Kidney epithelial cell (primary cell): ENCODE measurements at regions not wholly inside any gene's neighbourhood (a gene's known extent, or its start where the extent isn't known, plus 50 kb on each side); places are given as distances from the start of the nearest gene placed in this dataset.

Experiments used
- DNase-seq: peaks from one replicate; pipeline ENCODE4 v3.0.0-alpha.2; 2010; ENCODE audit warnings: low read depth
- H3K27me3 ChIP-seq: 2 replicates; pipeline ENCODE4 v1.6.0; 2011; ENCODE audit warnings: low read length; ENCODE audit not compliant: control insufficient read depth, insufficient read depth
- H3K36me3 ChIP-seq: 2 replicates; pipeline ENCODE4 v1.5.1; 2011; ENCODE audit warnings: low read length; ENCODE audit not compliant: control insufficient read depth, insufficient read depth
- H3K4me3 ChIP-seq: 2 replicates; pipeline ENCODE4 v1.5.1; 2011; ENCODE audit warnings: low read depth, mild to moderate bottlenecking, control low read depth, low read length
- TF ChIP-seq, protein P1 (sequence below): IDR thresholded peaks from 2 replicates; pipeline ENCODE4 v1.5.1; 2011; ENCODE audit warnings: mild to moderate bottlenecking, moderate library complexity, low read length, control low read depth, inconsistent platforms; ENCODE audit not compliant: insufficient read depth, poor library complexity, severe bottlenecking

DNA sequence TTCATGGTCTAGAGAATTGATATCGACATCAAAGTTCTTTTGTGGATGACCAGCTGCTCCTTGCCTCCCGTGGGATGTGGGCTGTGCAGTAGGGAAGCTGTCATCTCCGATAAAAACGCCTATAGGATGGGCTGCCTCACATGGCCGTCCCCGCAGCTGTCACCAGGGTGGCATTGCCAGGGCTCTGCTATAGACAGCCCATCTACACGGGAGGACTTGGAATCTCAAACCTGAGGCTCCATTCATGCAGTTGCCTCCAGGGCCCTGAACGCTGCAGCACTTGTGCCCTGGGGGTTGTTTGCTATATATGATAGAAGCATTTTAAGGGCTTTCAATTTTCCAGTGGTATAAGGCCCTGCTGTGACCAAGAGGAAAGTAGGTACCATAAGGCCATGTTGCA is 183.1 kb downstream of the MYCN start:
- DNase-seq, result no peak
- H3K4me3 ChIP-seq, result no peak overlapping the region
- TF ChIP-seq, protein P1, sequence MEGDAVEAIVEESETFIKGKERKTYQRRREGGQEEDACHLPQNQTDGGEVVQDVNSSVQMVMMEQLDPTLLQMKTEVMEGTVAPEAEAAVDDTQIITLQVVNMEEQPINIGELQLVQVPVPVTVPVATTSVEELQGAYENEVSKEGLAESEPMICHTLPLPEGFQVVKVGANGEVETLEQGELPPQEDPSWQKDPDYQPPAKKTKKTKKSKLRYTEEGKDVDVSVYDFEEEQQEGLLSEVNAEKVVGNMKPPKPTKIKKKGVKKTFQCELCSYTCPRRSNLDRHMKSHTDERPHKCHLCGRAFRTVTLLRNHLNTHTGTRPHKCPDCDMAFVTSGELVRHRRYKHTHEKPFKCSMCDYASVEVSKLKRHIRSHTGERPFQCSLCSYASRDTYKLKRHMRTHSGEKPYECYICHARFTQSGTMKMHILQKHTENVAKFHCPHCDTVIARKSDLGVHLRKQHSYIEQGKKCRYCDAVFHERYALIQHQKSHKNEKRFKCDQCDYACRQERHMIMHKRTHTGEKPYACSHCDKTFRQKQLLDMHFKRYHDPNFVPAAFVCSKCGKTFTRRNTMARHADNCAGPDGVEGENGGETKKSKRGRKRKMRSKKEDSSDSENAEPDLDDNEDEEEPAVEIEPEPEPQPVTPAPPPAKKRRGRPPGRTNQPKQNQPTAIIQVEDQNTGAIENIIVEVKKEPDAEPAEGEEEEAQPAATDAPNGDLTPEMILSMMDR, result no peak
- no peaks in the 10 kb centered on the region for H3K27me3 ChIP-seq
- no peaks in the 10 kb centered on the region for H3K36me3 ChIP-seq

GRCh38 chr2:16122556-16122955 is 182.2 kb downstream of the MYCN start:
- Histone ChIP-seq H3K36me3 (no peaks in the 10 kb centered on the region), H3K27me3 (no peaks in the 10 kb centered on the region), H3K4me3 (no peak overlapping the region)
- no peak for DNase-seq
- TF ChIP-seq, protein P1, result no peak

GRCh38 chr2:16121986-16122390 is 181.6 kb downstream of the MYCN start:
- Histone ChIP-seq H3K36me3 (no peaks in the 10 kb centered on the region), H3K27me3 (no peaks in the 10 kb centered on the region), H3K4me3 (no peak overlapping the region)
- TF ChIP-seq, protein P1, result no peak
- no peak for DNase-seq

GRCh38 chr2:16121231-16121985 is 181.1 kb downstream of the MYCN start:
- H3K27me3 ChIP-seq, result no peaks in the 10 kb centered on the region
- no peak for DNase-seq
- TF ChIP-seq, protein P1, result no peak

GRCh38 chr2:16120591-16121180 is 180.3 kb downstream of the MYCN start:
- no peak for DNase-seq
- TF ChIP-seq, protein P1, result no peak
- H3K27me3 ChIP-seq, result no peaks in the 10 kb centered on the region
- H3K4me3 ChIP-seq, result no peak overlapping the region
- H3K36me3 ChIP-seq, result no peaks in the 10 kb centered on the region

More at GRCh38 chr2:16121231-16121985, 181.1 kb downstream of the MYCN start:
- Histone ChIP-seq H3K4me3 (no peak overlapping the region), H3K36me3 (no peaks in the 10 kb centered on the region)

- Histone ChIP-seq H3K36me3 (no peaks in the 10 kb centered on the region), H3K4me3 (no peak overlapping the region), H3K27me3 (no peaks in the 10 kb centered on the region)
- no peak for DNase-seq
- TF ChIP-seq, protein P1, result no peak
Measured at GRCh38 chr2:16119741-16120140, 179.4 kb downstream of the MYCN start.
